IMR-90 (cell line): ENCODE measurements at regions not wholly inside any gene's neighbourhood (a gene's known extent, or its start where the extent isn't known, plus 50 kb on each side); places are given as distances from the start of the nearest gene placed in this dataset.

Experiments
- ATAC-seq: fragments of 200-7000 bp; cut with Tn5 transposase; 2 replicates; pipeline ENCODE4 v1.9.1; 2020; ENCODE audit warnings: low read depth, mild to moderate bottlenecking, moderate library complexity
- BruUV-seq: library from RNA; stranded (reverse); fragments of 400-500 nt; replicated peaks from 2 replicates; lab custom pipeline; 2021; lab: Mats Ljungman, UMichigan
- CTCF ChIA-PET: fragments of 300-600 bp; formaldehyde crosslinking; extraction: SDS; loops from one replicate; lab custom pipeline; 2021; ENCODE audit warnings: antibody characterized with exemption; lab: Yijun Ruan, JAX
- POLR2A ChIA-PET: fragments of 300-600 bp; sonication (Branson Sonifier 250); formaldehyde crosslinking; loops from one replicate; lab custom pipeline; 2022; ENCODE audit warnings: antibody characterized with exemption; ENCODE audit not compliant: unreplicated experiment; lab: Charles Lee
- DNase-seq: peaks from one replicate; pipeline ENCODE4 v3.0.0; 2013
- H2AFZ ChIP-seq: replicated peaks from 2 replicates; pipeline ENCODE3; 2013; ENCODE audit warnings: low read length, mild to moderate bottlenecking; ENCODE audit not compliant: poor library complexity
- H2AK5ac ChIP-seq: 2 replicates; pipeline ENCODE4 v1.6.1; 2013; ENCODE audit warnings: low read depth, low read length, inconsistent platforms
- H2AK9ac ChIP-seq: replicated peaks from 2 replicates; pipeline ENCODE3; 2013; ENCODE audit warnings: mild to moderate bottlenecking, low read depth, low read length, moderate library complexity; ENCODE audit not compliant: poor library complexity
- H2BK120ac ChIP-seq: 2 replicates; pipeline ENCODE4 v1.6.1; 2013; ENCODE audit warnings: low read depth, low read length, inconsistent platforms
- H2BK15ac ChIP-seq: 3 replicates; pipeline ENCODE4 v1.6.1; 2013; ENCODE audit warnings: low read depth, low read length, inconsistent platforms
- H2BK20ac ChIP-seq: 2 replicates; pipeline ENCODE4 v1.6.1; 2013; ENCODE audit warnings: low read depth, mild to moderate bottlenecking, inconsistent platforms, low read length, moderate library complexity
- H2BK5ac ChIP-seq: 2 replicates; pipeline ENCODE4 v1.6.1; 2013; ENCODE audit warnings: mild to moderate bottlenecking, low read depth, low read length, inconsistent platforms; ENCODE audit not compliant: poor library complexity, severe bottlenecking
- H3K14ac ChIP-seq: replicated peaks from 2 replicates; pipeline ENCODE4 v1.6.1; 2013; ENCODE audit warnings: low read depth, low read length, inconsistent platforms
- H3K18ac ChIP-seq: 2 replicates; pipeline ENCODE4 v1.6.1; 2013; ENCODE audit warnings: low read depth, low read length, control low read depth
- H3K23ac ChIP-seq: 2 replicates; pipeline ENCODE4 v1.6.1; 2013; ENCODE audit warnings: low read depth, low read length, inconsistent platforms
- H3K27ac ChIP-seq: 2 replicates; pipeline ENCODE4 v1.5.1; 2013; ENCODE audit warnings: mild to moderate bottlenecking, control low read depth, low read length; ENCODE audit not compliant: insufficient read depth
- H3K27me3 ChIP-seq: 2 replicates; pipeline ENCODE4 v1.6.1; 2013; ENCODE audit warnings: low read length; ENCODE audit not compliant: control insufficient read depth, insufficient read depth
- H3K36me3 ChIP-seq: 2 replicates; pipeline ENCODE4 v1.6.1; 2013; ENCODE audit warnings: low read length, mixed read lengths; ENCODE audit not compliant: control insufficient read depth, insufficient read depth
- H3K4ac ChIP-seq: 2 replicates; pipeline ENCODE4 v1.6.1; 2013; ENCODE audit warnings: low read depth, low read length, inconsistent platforms
- H3K4me1 ChIP-seq: 2 replicates; pipeline ENCODE4 v1.6.1; 2013; ENCODE audit warnings: low read length, mixed read lengths; ENCODE audit not compliant: control insufficient read depth, insufficient read depth
- H3K4me2 ChIP-seq: 2 replicates; pipeline ENCODE4 v1.6.1; 2013; ENCODE audit warnings: low read depth, mild to moderate bottlenecking, control low read depth, low read length, moderate library complexity
- H3K4me3 ChIP-seq: 2 replicates; pipeline ENCODE4 v1.5.1; 2013; ENCODE audit warnings: low read depth, mild to moderate bottlenecking, control low read depth, low read length, moderate library complexity; ENCODE audit not compliant: insufficient read depth
- H3K56ac ChIP-seq: 2 replicates; pipeline ENCODE4 v1.6.1; 2013; ENCODE audit warnings: low read length, inconsistent platforms; ENCODE audit not compliant: insufficient read depth; ENCODE audit errors: extremely low read depth
- H3K79me1 ChIP-seq, 2 experiments: 2 replicates each; pipeline ENCODE4 v1.6.1; 2013; ENCODE audit warnings: low read length in 2 of 2, inconsistent platforms in 1 of 2, low read depth in 1 of 2
- H3K9ac ChIP-seq: 2 replicates; pipeline ENCODE4 v1.6.1; 2013; ENCODE audit warnings: low read depth, low read length, control low read depth
- H3K9me1 ChIP-seq: 2 replicates; pipeline ENCODE4 v1.6.1; 2013; ENCODE audit warnings: low read length, inconsistent platforms; ENCODE audit not compliant: insufficient read depth
- H3K9me3 ChIP-seq: 2 replicates; pipeline ENCODE4 v1.6.1; 2013; ENCODE audit warnings: low read length; ENCODE audit not compliant: control insufficient read depth, insufficient read depth
- H4K20me1 ChIP-seq: 2 replicates; pipeline ENCODE4 v1.6.1; 2013; ENCODE audit warnings: low read length, inconsistent platforms; ENCODE audit not compliant: insufficient read depth
- H4K5ac ChIP-seq: 2 replicates; pipeline ENCODE4 v1.6.1; 2013; ENCODE audit warnings: mild to moderate bottlenecking, low read depth, low read length, control low read depth
- H4K8ac ChIP-seq, 2 experiments: 2 replicates each; pipeline ENCODE4 v1.6.1; 2013; ENCODE audit warnings: low read depth in 2 of 2, low read length in 2 of 2, control low read depth in 1 of 2, inconsistent platforms in 1 of 2
- H4K91ac ChIP-seq: 2 replicates; pipeline ENCODE4 v1.6.1; 2013; ENCODE audit warnings: low read depth, low read length, inconsistent platforms; ENCODE audit not compliant: insufficient read depth
- CEBPB ChIP-seq: IDR thresholded peaks from 2 replicates; pipeline ENCODE4 v1.6.1; 2012; ENCODE audit warnings: low read depth, low read length, improper control_type of control experiment
- CHD1 ChIP-seq: IDR thresholded peaks from 2 replicates; pipeline ENCODE4 v1.6.1; 2012; ENCODE audit warnings: low read depth, low read length, improper control_type of control experiment
- CTCF ChIP-seq: conservative IDR thresholded peaks from 2 replicates; pipeline ENCODE4 v1.5.1; 2012; ENCODE audit warnings: mild to moderate bottlenecking, low read depth, low read length, improper control_type of control experiment
- FOS ChIP-seq: fragments of 150-350 bp; IDR thresholded peaks from 2 replicates; pipeline ENCODE4 v1.6.1; 2016; ENCODE audit warnings: low read depth, low read length
- MAZ ChIP-seq: IDR thresholded peaks from 2 replicates; pipeline ENCODE4 v1.6.1; 2012; ENCODE audit warnings: low read depth, mild to moderate bottlenecking, low read length, improper control_type of control experiment, moderate library complexity, borderline replicate concordance
- MXI1 ChIP-seq: IDR thresholded peaks from 2 replicates; pipeline ENCODE4 v1.6.1; 2012; ENCODE audit warnings: low read depth, mild to moderate bottlenecking, low read length, moderate library complexity, borderline replicate concordance
- NFE2L2 ChIP-seq: fragments of 150-350 bp; IDR thresholded peaks from 2 replicates; pipeline ENCODE4 v1.6.1; 2016; ENCODE audit warnings: low read depth, mild to moderate bottlenecking, low read length
- POLR2A ChIP-seq: IDR thresholded peaks from 2 replicates; pipeline ENCODE4 v1.6.1; 2012; ENCODE audit warnings: mild to moderate bottlenecking, low read depth, low read length
- USF2 ChIP-seq: fragments of 150-350 bp; IDR thresholded peaks from 2 replicates; pipeline ENCODE4 v1.6.1; 2017; ENCODE audit warnings: mild to moderate bottlenecking, antibody characterized with exemption, low read length, low read depth
- WGBS, 2 experiments: methylation state at CpG; one replicate each; pipeline versions ENCODE4 v1.1.5 to v1.1.7; 2013; ENCODE audit warnings: missing lambda C conversion rate in 2 of 2; ENCODE audit not compliant: insufficient read length in 1 of 2; ENCODE audit errors: extremely low coverage in 2 of 2; 5-methylcytosine and 5-hydroxymethylcytosine counted together
- dilution Hi-C: fragments of 300-500 bp; cut with HindIII; formaldehyde crosslinking; loops from one replicate; pipeline ENCODE4 v1.14.3; 2018; ENCODE audit warnings: low sequenced_read_pairs; ENCODE audit not compliant: unreplicated experiment
- in situ Hi-C: fragments of 300-500 bp; cut with MboI; formaldehyde crosslinking; loops from 3 replicates; pipeline ENCODE4 v1.14.3; 2019; ENCODE audit warnings: low sequenced_read_pairs, inconsistent platforms, mixed read lengths
- intact Hi-C: fragments of 100-400 bp; cut with micrococcal nuclease; formaldehyde crosslinking; loops from 2 replicates; pipeline ENCODE4 v1.10.0; 2022

GRCh38 chr16:54774768-54775167, 155.9 kb upstream of the IRX5 start:
- no peak overlapping the region for H3K4me3 ChIP-seq
- no peak overlapping the region for H4K8ac ChIP-seq
- H3K18ac ChIP-seq, result no peak overlapping the region
- no peak for DNase-seq
- intact Hi-C loops (no loop called here), dilution Hi-C loops (no loop called here), in situ Hi-C loops (no loop called here)
- no peak overlapping the region for H4K5ac ChIP-seq
- no peaks in the 10 kb centered on the region for H4K20me1 ChIP-seq
- POLR2A ChIA-PET, result no interaction called here
- no peak overlapping the region for H3K9ac ChIP-seq
- H3K4me1 ChIP-seq, result no peaks in the 10 kb centered on the region
- CTCF ChIA-PET, result no interaction called here
- H3K9me3 ChIP-seq, result no peaks in the 10 kb centered on the region; the same call in 1 of the 2 replicates
- BruUV-seq, result no TSS peak
- no peak overlapping the region for H3K4ac ChIP-seq
- H2AK5ac ChIP-seq, result no peak overlapping the region
- H2BK5ac ChIP-seq, result no peak overlapping the region
- H2BK15ac ChIP-seq, result no peak overlapping the region
- no peak overlapping the region for H2AFZ ChIP-seq
- H4K91ac ChIP-seq, result no peak overlapping the region
- no peak overlapping the region for H3K56ac ChIP-seq
- H3K23ac ChIP-seq, result no peak overlapping the region
- H3K79me1 ChIP-seq, result no peaks in the 10 kb centered on the region
- WGBS, 2 experiments, result 33% methylated on average over 2 of the region's 3 CpGs; no CpG with 5 or more reads in 1 of the 2 experiments
- H3K4me2 ChIP-seq, result no peak overlapping the region
- H2AK9ac ChIP-seq, result no peak overlapping the region
- no peak overlapping the region for H3K14ac ChIP-seq
- H3K9me1 ChIP-seq, result no peaks in the 10 kb centered on the region
- no peak overlapping the region for H2BK120ac ChIP-seq
- no peaks in the 10 kb centered on the region for H3K27me3 ChIP-seq
- H3K36me3 ChIP-seq, result no peaks in the 10 kb centered on the region
- H3K27ac ChIP-seq, result no peak overlapping the region
- H2BK20ac ChIP-seq, result no peak overlapping the region
- no peak for TF ChIP-seq NFE2L2
- no peak for TF ChIP-seq MXI1
- TF ChIP-seq CTCF, result no peak
- TF ChIP-seq USF2, result no peak
- TF ChIP-seq FOS, result no peak
- no peak for TF ChIP-seq POLR2A
- no peak for TF ChIP-seq CEBPB
- TF ChIP-seq MAZ, result no peak
- TF ChIP-seq CHD1, result no peak
- no peak for ATAC-seq
